GM23248 (cell line): ENCODE measurements at regions not wholly inside any gene's neighbourhood (a gene's known extent, or its start where the extent isn't known, plus 50 kb on each side); places are given as distances from the start of the nearest gene placed in this dataset.

Experiments used
- EZH2 ChIP-seq: fragments of 200-600 bp; sonication (generic); IDR thresholded peaks from 2 replicates; pipeline ENCODE4 v1.6.1; 2018; ENCODE audit warnings: antibody characterized with exemption, mild to moderate bottlenecking; ENCODE audit not compliant: insufficient read depth, poor library complexity, severe bottlenecking
- EZH2phosphoT487 ChIP-seq: fragments of 200-600 bp; sonication (generic); IDR thresholded peaks from 2 replicates; pipeline ENCODE4 v1.6.1; 2018; ENCODE audit warnings: antibody characterized with exemption, moderate library complexity, mild to moderate bottlenecking, low read depth; ENCODE audit not compliant: insufficient read depth

- TF ChIP-seq EZH2 (no peak), EZH2phosphoT487 (no peak)
Observed at GRCh38 chr2:15701991-15702390, 110.3 kb downstream of the DDX1 start.
